ENCODE measurements at regions not wholly inside any gene's neighbourhood (a gene's known extent, or its start where the extent isn't known, plus 50 kb on each side); places are given as distances from the start of the nearest gene placed in this dataset.
"Not testable (repeated sequence)": the region's sequence is repeated elsewhere in the genome, so short reads cannot be mapped to it uniquely, and the experiment has no call there.

GRCh38 chr3:185995352-185995751, 57.5 kb upstream of the TRA2B start:
- Mint-ChIP-seq H3K27me3 (peaks cover 14% of the 10 kb centered on the region), H3K4me1 (no peaks in the 10 kb centered on the region), H3K36me3 (no peaks in the 10 kb centered on the region), H3K27ac (no peak overlapping the region), H3K9me3 (no peaks in the 10 kb centered on the region), H3K4me3 (no peak overlapping the region)
- CTCF ChIA-PET: interaction anchor here (0.6 to 0.8 kb wide), 3 partner anchors 8 to 247 kb away, joined by 3 to 4 read pairs (median 3); no protein-coding TSS in a partner anchor
- no peak for DNase-seq

DNA sequence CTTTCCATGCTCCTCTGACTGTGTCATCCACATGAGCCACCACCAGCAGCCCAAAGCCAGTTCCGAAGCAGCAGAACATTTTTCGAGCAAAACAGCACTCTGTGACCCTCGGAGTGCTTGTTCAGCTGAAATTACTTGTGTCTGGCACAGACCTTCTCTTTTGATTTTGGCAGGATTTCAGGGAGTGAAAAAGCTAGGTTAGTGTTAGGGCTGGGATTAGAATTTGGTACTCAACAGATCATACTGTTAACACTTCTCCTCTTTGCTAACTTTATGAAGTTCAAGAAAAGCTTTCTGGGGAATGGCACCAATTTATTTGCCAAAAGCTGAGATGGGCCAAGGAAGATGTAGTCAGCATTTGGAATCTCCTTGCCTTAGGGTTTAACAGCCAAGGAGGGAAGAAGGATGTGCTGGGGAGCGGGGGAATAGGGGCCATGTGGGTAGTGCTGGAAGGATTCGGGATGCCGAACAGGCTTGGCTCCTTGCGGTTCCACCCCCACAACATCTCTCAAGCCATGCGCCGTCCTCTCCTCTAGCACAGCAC, 55.1 kb upstream of the TRA2B start:
- Mint-ChIP-seq H3K4me3 (no peak overlapping the region), H3K27me3 (peaks cover 10% of the 10 kb centered on the region), H3K4me1 (no peaks in the 10 kb centered on the region), H3K9me3 (no peaks in the 10 kb centered on the region), H3K27ac (no peak overlapping the region), H3K36me3 (no peaks in the 10 kb centered on the region)
- CTCF ChIA-PET: interaction anchor here (0.6 to 1.3 kb wide), 2 partner anchors 16 to 24 kb away, joined by 4 read pairs; no protein-coding TSS in a partner anchor
- no peak for DNase-seq

DNA sequence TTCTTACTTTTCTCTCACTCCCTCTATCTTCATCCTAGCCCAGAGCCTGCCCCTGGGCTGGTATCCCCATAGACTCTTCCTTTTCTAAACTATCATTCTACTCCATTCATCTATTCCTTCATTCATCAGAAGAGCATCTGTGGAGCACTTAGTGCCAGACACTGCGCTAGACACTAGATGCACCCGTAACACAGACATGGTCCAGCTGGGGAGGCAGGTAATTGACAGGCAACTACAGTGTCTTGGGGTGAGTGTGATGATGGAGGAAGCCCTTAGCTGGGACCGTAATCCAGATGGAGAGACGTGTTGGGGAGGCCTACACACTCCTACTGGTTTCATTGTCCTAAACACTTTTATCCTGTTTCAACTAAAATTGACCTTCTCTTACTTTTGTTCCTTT, 53.2 kb upstream of the TRA2B start:
- CTCF ChIA-PET, H3K27ac Mint-ChIP-seq, H3K4me1 Mint-ChIP-seq, H3K4me3 Mint-ChIP-seq, DNase-seq, H3K36me3 Mint-ChIP-seq, H3K27me3 Mint-ChIP-seq, H3K9me3 Mint-ChIP-seq: not testable (repeated sequence)

- Mint-ChIP-seq H3K4me3 (no peak overlapping the region), H3K27ac (no peak overlapping the region), H3K27me3 (peaks cover 11% of the 10 kb centered on the region), H3K9me3 (no peaks in the 10 kb centered on the region), H3K36me3 (no peaks in the 10 kb centered on the region), H3K4me1 (no peaks in the 10 kb centered on the region)
- CTCF ChIA-PET: interaction anchor here (0.8 to 1.6 kb wide), 4 partner anchors 8 to 252 kb away, joined by 3 read pairs; no protein-coding TSS in a partner anchor
- DNase-seq: no peak
Observed at GRCh38 chr3:185989511-185989910, 51.7 kb upstream of the TRA2B start.

DNA sequence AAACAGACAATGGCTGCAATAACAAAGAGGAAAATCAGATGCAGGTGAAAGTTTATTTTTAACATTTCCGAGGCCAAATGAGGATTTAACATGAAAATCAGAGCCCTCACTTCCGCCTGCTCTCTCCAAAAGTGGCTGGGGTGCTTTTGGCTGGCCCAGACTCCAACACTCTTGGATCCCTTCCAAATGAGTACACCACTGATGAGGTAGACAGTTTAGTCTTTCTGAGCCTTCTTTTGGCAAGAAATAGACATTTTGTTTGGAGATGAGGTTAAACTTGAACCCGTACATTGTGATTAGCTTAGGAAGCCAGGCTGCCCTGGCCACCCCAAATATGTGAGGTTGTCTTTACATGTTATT, 51.0 kb upstream of the TRA2B start:
- Mint-ChIP-seq H3K4me3 (no peak overlapping the region), H3K9me3 (no peaks in the 10 kb centered on the region), H3K4me1 (no peaks in the 10 kb centered on the region), H3K36me3 (no peaks in the 10 kb centered on the region), H3K27ac (no peak overlapping the region), H3K27me3 (peaks cover 18% of the 10 kb centered on the region)
- CTCF ChIA-PET: interaction anchor here (0.8 to 1.6 kb wide), 4 partner anchors 9 to 574 kb away, joined by 3 read pairs; no protein-coding TSS in a partner anchor
- DNase-seq: no peak

GRCh38 chr3:185988080-185988815, 50.4 kb upstream of the TRA2B start:
- DNase-seq: no peak
- Mint-ChIP-seq H3K27me3 (peaks cover 19% of the 10 kb centered on the region), H3K4me1 (no peaks in the 10 kb centered on the region), H3K36me3 (no peaks in the 10 kb centered on the region), H3K4me3 (no peak overlapping the region), H3K9me3 (no peaks in the 10 kb centered on the region), H3K27ac (no peak overlapping the region)
- CTCF ChIA-PET: interaction anchor here (0.7 to 2.0 kb wide), 7 partner anchors 11 to 574 kb away, joined by 3 to 10 read pairs (median 3); no protein-coding TSS in a partner anchor
